PC-9 (cell line): ENCODE measurements at regions not wholly inside any gene's neighbourhood (a gene's known extent, or its start where the extent isn't known, plus 50 kb on each side); places are given as distances from the start of the nearest gene placed in this dataset.

Source experiments
- BruUV-seq: library from RNA; stranded (reverse); fragments of 400-500 nt; replicated peaks from 2 replicates; lab custom pipeline; 2021; lab: Mats Ljungman, UMichigan
- CTCF ChIA-PET: fragments of 300-600 bp; sonication (Branson Sonifier 250); formaldehyde crosslinking; loops from one replicate; lab custom pipeline; 2022; ENCODE audit warnings: antibody characterized with exemption; lab: Charles Lee
- POLR2A ChIA-PET: fragments of 300-600 bp; sonication (Branson Sonifier 250); formaldehyde crosslinking; loops from one replicate; lab custom pipeline; 2022; ENCODE audit warnings: antibody characterized with exemption; ENCODE audit not compliant: unreplicated experiment; lab: Charles Lee
- DNase-seq, 2 experiments: peaks; one replicate each; pipeline versions ENCODE4 v3.0.0 to v3.0.0-alpha.2; 2015 to 2022; ENCODE audit warnings: mixed read lengths in 1 of 2
- H2AFZ ChIP-seq: fragments of 200-600 bp; sonication (generic); 2 replicates; pipeline ENCODE4 v1.8.1; 2017; ENCODE audit warnings: antibody characterized with exemption
- H3F3A ChIP-seq: fragments of 200-600 bp; sonication (generic); 2 replicates; pipeline ENCODE4 v1.8.1; 2017; ENCODE audit warnings: antibody characterized with exemption, mild to moderate bottlenecking, low read depth; ENCODE audit not compliant: insufficient read depth
- H3K27ac ChIP-seq: fragments of 200-600 bp; sonication (generic); 2 replicates; pipeline ENCODE4 v1.6.1; 2016; ENCODE audit warnings: mixed run types
- H3K27me3 ChIP-seq: fragments of 200-600 bp; sonication (generic); 2 replicates; pipeline ENCODE4 v1.6.1; 2016; ENCODE audit warnings: low read depth, mixed run types; ENCODE audit not compliant: insufficient read depth
- H3K36me3 ChIP-seq: fragments of 200-600 bp; sonication (generic); 2 replicates; pipeline ENCODE4 v1.6.1; 2016; ENCODE audit warnings: low read depth, mixed run types
- H3K4me1 ChIP-seq: fragments of 200-600 bp; sonication (generic); replicated peaks from 2 replicates; pipeline ENCODE4 v1.6.1; 2016; ENCODE audit warnings: mixed run types; ENCODE audit not compliant: insufficient read depth
- H3K4me2 ChIP-seq: fragments of 200-600 bp; sonication (generic); 2 replicates; pipeline ENCODE4 v1.6.1; 2017; ENCODE audit warnings: mixed run types
- H3K4me3 ChIP-seq: fragments of 200-600 bp; sonication (generic); 2 replicates; pipeline ENCODE4 v1.6.1; 2016; ENCODE audit warnings: mixed run types
- H3K79me2 ChIP-seq: fragments of 200-600 bp; sonication (generic); 2 replicates; pipeline ENCODE4 v1.6.1; 2017; ENCODE audit warnings: low read depth, mixed run types
- H3K9me2 ChIP-seq: fragments of 200-600 bp; sonication (generic); 2 replicates; pipeline ENCODE4 v1.8.1; 2017; ENCODE audit warnings: mild to moderate bottlenecking; ENCODE audit not compliant: insufficient read depth
- H3K9me3 ChIP-seq: fragments of 200-600 bp; sonication (generic); 2 replicates; pipeline ENCODE4 v1.8.1; 2016; ENCODE audit warnings: low read depth; ENCODE audit not compliant: insufficient read depth
- H4K20me1 ChIP-seq: fragments of 200-600 bp; sonication (generic); 2 replicates; pipeline ENCODE4 v1.8.1; 2017; ENCODE audit not compliant: insufficient read depth
- EZH2 ChIP-seq: fragments of 200-600 bp; sonication (generic); IDR thresholded peaks from 2 replicates; pipeline ENCODE4 v1.8.0; 2017; ENCODE audit warnings: antibody characterized with exemption, low read depth
- intact Hi-C: fragments of 100-400 bp; cut with micrococcal nuclease; formaldehyde crosslinking; loops from one replicate; pipeline ENCODE4 v1.10.0; 2022; ENCODE audit not compliant: unreplicated experiment
- TF ChIP-seq, protein P1 (sequence below): fragments of 200-600 bp; sonication (generic); conservative IDR thresholded peaks from 2 replicates; pipeline ENCODE4 v1.6.1; 2017; ENCODE audit warnings: mixed run types, antibody characterized with exemption, mild to moderate bottlenecking, moderate library complexity

GRCh38 chr10:2679646-2680045 lies 387.7 kb upstream of the PFKP start:
- TF ChIP-seq, protein P1, sequence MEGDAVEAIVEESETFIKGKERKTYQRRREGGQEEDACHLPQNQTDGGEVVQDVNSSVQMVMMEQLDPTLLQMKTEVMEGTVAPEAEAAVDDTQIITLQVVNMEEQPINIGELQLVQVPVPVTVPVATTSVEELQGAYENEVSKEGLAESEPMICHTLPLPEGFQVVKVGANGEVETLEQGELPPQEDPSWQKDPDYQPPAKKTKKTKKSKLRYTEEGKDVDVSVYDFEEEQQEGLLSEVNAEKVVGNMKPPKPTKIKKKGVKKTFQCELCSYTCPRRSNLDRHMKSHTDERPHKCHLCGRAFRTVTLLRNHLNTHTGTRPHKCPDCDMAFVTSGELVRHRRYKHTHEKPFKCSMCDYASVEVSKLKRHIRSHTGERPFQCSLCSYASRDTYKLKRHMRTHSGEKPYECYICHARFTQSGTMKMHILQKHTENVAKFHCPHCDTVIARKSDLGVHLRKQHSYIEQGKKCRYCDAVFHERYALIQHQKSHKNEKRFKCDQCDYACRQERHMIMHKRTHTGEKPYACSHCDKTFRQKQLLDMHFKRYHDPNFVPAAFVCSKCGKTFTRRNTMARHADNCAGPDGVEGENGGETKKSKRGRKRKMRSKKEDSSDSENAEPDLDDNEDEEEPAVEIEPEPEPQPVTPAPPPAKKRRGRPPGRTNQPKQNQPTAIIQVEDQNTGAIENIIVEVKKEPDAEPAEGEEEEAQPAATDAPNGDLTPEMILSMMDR: no peak
- no peak overlapping the region for H3K4me3 ChIP-seq
- no peaks in the 10 kb centered on the region for H4K20me1 ChIP-seq
- H3K79me2 ChIP-seq: no peaks in the 10 kb centered on the region
- H3K27me3 ChIP-seq: no peaks in the 10 kb centered on the region
- intact Hi-C loops: no loop called here
- H3K4me1 ChIP-seq: no peaks in the 10 kb centered on the region
- H3K4me2 ChIP-seq: no peak overlapping the region
- H3F3A ChIP-seq: no peaks in the 10 kb centered on the region
- no peak overlapping the region for H3K27ac ChIP-seq
- H3K36me3 ChIP-seq: no peaks in the 10 kb centered on the region
- no peaks in the 10 kb centered on the region for H3K9me2 ChIP-seq
- no peaks in the 10 kb centered on the region for H3K9me3 ChIP-seq
- no peak overlapping the region for H2AFZ ChIP-seq
- no TSS peak for BruUV-seq
- ChIA-PET POLR2A (no interaction called here), CTCF (no interaction called here)
- DNase-seq: no peak

GRCh38 chr10:2676455-2676854 lies 390.9 kb upstream of the PFKP start:
- Histone ChIP-seq H4K20me1 (no peaks in the 10 kb centered on the region), H2AFZ (no peak overlapping the region), H3K36me3 (no peaks in the 10 kb centered on the region), H3F3A (no peaks in the 10 kb centered on the region), H3K27ac (no peak overlapping the region), H3K4me1 (no peaks in the 10 kb centered on the region), H3K9me2 (no peaks in the 10 kb centered on the region), H3K27me3 (no peaks in the 10 kb centered on the region; the same call in 1 of the 2 replicates), H3K4me2 (no peak overlapping the region), H3K9me3 (no peaks in the 10 kb centered on the region), H3K79me2 (no peaks in the 10 kb centered on the region), H3K4me3 (no peak overlapping the region)
- TF ChIP-seq, protein P1: no peak
- no peak for TF ChIP-seq EZH2
- POLR2A ChIA-PET: no interaction called here
- no peak for DNase-seq
- no TSS peak for BruUV-seq
- intact Hi-C loops: no loop called here
- CTCF ChIA-PET: no interaction called here

GRCh38 chr10:2674451-2674850 lies 392.9 kb upstream of the PFKP start:
- no peak overlapping the region for H3K4me2 ChIP-seq
- H3K4me1 ChIP-seq: no peaks in the 10 kb centered on the region
- no peaks in the 10 kb centered on the region for H3K9me3 ChIP-seq
- DNase-seq: no peak
- no peaks in the 10 kb centered on the region; the same call in 1 of the 2 replicates for H3K27me3 ChIP-seq
- TF ChIP-seq, protein P1: no peak
- no peak for TF ChIP-seq EZH2
- H3K9me2 ChIP-seq: no peaks in the 10 kb centered on the region
- CTCF ChIA-PET: no interaction called here
- no TSS peak for BruUV-seq
- no peaks in the 10 kb centered on the region for H3K79me2 ChIP-seq
- POLR2A ChIA-PET: no interaction called here
- no peaks in the 10 kb centered on the region for H4K20me1 ChIP-seq
- no peak overlapping the region for H2AFZ ChIP-seq
- H3K4me3 ChIP-seq: no peak overlapping the region
- H3K36me3 ChIP-seq: no peaks in the 10 kb centered on the region
- intact Hi-C loops: no loop called here
- no peaks in the 10 kb centered on the region for H3F3A ChIP-seq
- H3K27ac ChIP-seq: no peak overlapping the region
